A549 (cell line): ENCODE measurements at regions not wholly inside any gene's neighbourhood (a gene's known extent, or its start where the extent isn't known, plus 50 kb on each side); places are given as distances from the start of the nearest gene placed in this dataset.

Experiments
- ATAC-seq, 2 experiments: fragments of 200-7000 bp in 1 of 2; fragments of >200 bp in 1 of 2; cut with Nextera tagmentation in 1 of 2; cut with Tn5 transposase in 1 of 2; 3 replicates each; pipeline versions ENCODE4 v1.8.0 to v1.9.1; 2018 to 2020; ENCODE audit warnings: mild to moderate bottlenecking in 1 of 2, moderate library complexity in 1 of 2
- CTCF ChIA-PET: fragments of 300-600 bp; sonication (Branson Sonifier 250); formaldehyde crosslinking; extraction: SDS; loops from one replicate; lab custom pipeline; 2021; ENCODE audit warnings: antibody characterized with exemption, inconsistent platforms; lab: Yijun Ruan, JAX
- POLR2A ChIA-PET: fragments of 350-600 bp; formaldehyde crosslinking; extraction: SDS; loops from one replicate; lab custom pipeline; 2021; ENCODE audit warnings: antibody characterized with exemption, inconsistent platforms; lab: Yijun Ruan, JAX
- DNase-seq, 2 experiments: peaks; one replicate each; pipeline versions ENCODE4 v3.0.0 to v3.0.0-alpha.2; 2011 to 2016; ENCODE audit warnings: low read depth in 1 of 2, low spot score in 1 of 2
- FAIRE-seq: peaks from 2 replicates; lab custom pipeline; 2011; peaks lifted over from hg19 to GRCh38; lab: Jason Lieb, UNC
- H3K27ac ChIP-seq, 2 experiments: fragments of >200 bp; sonication (Bioruptor Twin); formaldehyde crosslinking; 3 replicates each; pipeline ENCODE4 v1.5.1; 2016 to 2017
- H3K4me1 ChIP-seq: fragments of >200 bp; sonication (Bioruptor Twin); formaldehyde crosslinking; 3 replicates; pipeline ENCODE4 v1.6.1; 2016
- H3K4me2 ChIP-seq: fragments of >200 bp; sonication (Bioruptor Twin); formaldehyde crosslinking; 3 replicates; pipeline ENCODE4 v1.6.1; 2016
- H3K4me3 ChIP-seq: fragments of >200 bp; sonication (Bioruptor Twin); formaldehyde crosslinking; 3 replicates; pipeline ENCODE4 v1.5.1; 2016
- H3K9me3 ChIP-seq: fragments of >200 bp; sonication (Bioruptor Twin); formaldehyde crosslinking; 3 replicates; pipeline ENCODE4 v1.6.1; 2016
- ATOH8 ChIP-seq: fragments of 250-450 bp; sonication (Bioruptor Pico); IDR thresholded peaks from 2 replicates; pipeline ENCODE4 v1.5.0; 2020; ENCODE audit warnings: low read depth, mild to moderate bottlenecking, moderate library complexity
- CBX8 ChIP-seq: fragments of 200-600 bp; sonication (generic); IDR thresholded peaks from 2 replicates; pipeline ENCODE4 v1.6.1; 2016
- CEBPB ChIP-seq, 2 experiments: fragments of >200 bp in 1 of 2; sonication (Bioruptor Twin) in 1 of 2; formaldehyde crosslinking in 1 of 2; IDR thresholded peaks; 2 replicates each; pipeline ENCODE4 v1.6.1; 2012 to 2016
- CHD2 ChIP-seq: fragments of 150-350 bp; IDR thresholded peaks from 2 replicates; pipeline ENCODE4 v1.6.1; 2014; ENCODE audit warnings: low read length; ENCODE audit not compliant: partially characterized antibody
- CHD4 ChIP-seq: fragments of 200-600 bp; sonication (generic); IDR thresholded peaks from 2 replicates; pipeline ENCODE4 v1.6.1; 2016; ENCODE audit warnings: antibody characterized with exemption, mild to moderate bottlenecking, borderline replicate concordance
- EHF ChIP-seq: fragments of 250-450 bp; sonication (Bioruptor Pico); IDR thresholded peaks from 2 replicates; pipeline ENCODE4 v1.5.0; 2020; ENCODE audit warnings: mild to moderate bottlenecking
- EHMT2 ChIP-seq: fragments of 200-600 bp; sonication (generic); IDR thresholded peaks from 2 replicates; pipeline ENCODE4 v1.6.1; 2016; ENCODE audit warnings: antibody characterized with exemption, low read depth, mild to moderate bottlenecking, moderate library complexity
- ESRRA ChIP-seq: fragments of 150-350 bp; IDR thresholded peaks from 2 replicates; pipeline ENCODE4 v1.6.1; 2014; ENCODE audit warnings: mild to moderate bottlenecking, low read length, borderline replicate concordance
- FOSB ChIP-seq: fragments of 250-450 bp; sonication (Bioruptor Pico); IDR thresholded peaks from 2 replicates; pipeline ENCODE4 v1.5.0; 2020; ENCODE audit warnings: mild to moderate bottlenecking, moderate library complexity
- FOXS1 ChIP-seq: fragments of 250-450 bp; sonication (Bioruptor Pico); IDR thresholded peaks from 2 replicates; pipeline ENCODE4 v1.5.0; 2020; ENCODE audit warnings: mild to moderate bottlenecking, moderate library complexity
- HMGXB4 ChIP-seq: fragments of 250-450 bp; sonication (Bioruptor Pico); IDR thresholded peaks from 2 replicates; pipeline ENCODE4 v1.5.0; 2021; ENCODE audit warnings: mild to moderate bottlenecking, moderate library complexity, borderline replicate concordance
- HOXB13 ChIP-seq: fragments of 250-450 bp; sonication (Bioruptor Pico); IDR thresholded peaks from 2 replicates; pipeline ENCODE4 v1.5.0; 2020; ENCODE audit warnings: low read depth, mild to moderate bottlenecking, moderate library complexity
- JUNB ChIP-seq: fragments of >200 bp; sonication (Bioruptor Twin); formaldehyde crosslinking; IDR thresholded peaks from 2 replicates; pipeline ENCODE4 v1.6.1; 2016
- MAZ ChIP-seq: fragments of 150-350 bp; IDR thresholded peaks from 2 replicates; pipeline ENCODE4 v1.6.1; 2014; ENCODE audit warnings: antibody characterized with exemption, low read depth, low read length, borderline replicate concordance
- MYC ChIP-seq: IDR thresholded peaks from 2 replicates; pipeline ENCODE4 v1.6.1; 2012; ENCODE audit warnings: mild to moderate bottlenecking, inconsistent platforms, low read length, improper control_type of control experiment, borderline replicate concordance
- NFE2L2 ChIP-seq: fragments of 150-350 bp; conservative IDR thresholded peaks from 2 replicates; pipeline ENCODE4 v1.6.1; 2014; ENCODE audit warnings: low read length
- POLR2AphosphoS2 ChIP-seq: conservative IDR thresholded peaks from 2 replicates; pipeline ENCODE4 v1.6.1; 2012; ENCODE audit warnings: low read length, improper control_type of control experiment, inconsistent platforms
- RARB ChIP-seq: fragments of 250-450 bp; sonication (Bioruptor Pico); IDR thresholded peaks from 2 replicates; pipeline ENCODE4 v1.8.0; 2021; ENCODE audit warnings: mild to moderate bottlenecking, moderate library complexity
- RCOR1 ChIP-seq: fragments of 150-350 bp; IDR thresholded peaks from 2 replicates; pipeline ENCODE4 v1.6.1; 2014; ENCODE audit warnings: antibody characterized with exemption, low read length, low read depth
- RNF2 ChIP-seq: fragments of 200-600 bp; sonication (generic); IDR thresholded peaks from 2 replicates; pipeline ENCODE4 v1.6.1; 2016; ENCODE audit warnings: low read depth, mild to moderate bottlenecking, antibody characterized with exemption, moderate library complexity, borderline replicate concordance
- SREBF2 ChIP-seq: fragments of 450-650 bp; IDR thresholded peaks from 2 replicates; pipeline ENCODE4 v1.6.1; 2014; ENCODE audit warnings: mild to moderate bottlenecking, moderate library complexity
- ZC3H11A ChIP-seq: fragments of 450-650 bp; IDR thresholded peaks from 2 replicates; pipeline ENCODE4 v1.6.1; 2014; ENCODE audit warnings: antibody characterized with exemption, mild to moderate bottlenecking
- ZSCAN20 ChIP-seq: fragments of 250-450 bp; sonication (Bioruptor Pico); IDR thresholded peaks from 2 replicates; pipeline ENCODE4 v1.8.0; 2022; ENCODE audit warnings: mild to moderate bottlenecking, moderate library complexity
- WGBS: methylation state at CpG from one replicate; pipeline ENCODE4 v1.1.6; 2017; ENCODE audit errors: missing lambda C conversion rate; 5-methylcytosine and 5-hydroxymethylcytosine counted together
- TF ChIP-seq, protein P1 (sequence below): fragments of >200 bp; sonication (Bioruptor Twin); formaldehyde crosslinking; IDR thresholded peaks from 3 replicates; pipeline ENCODE4 v1.6.1; 2016
- TF ChIP-seq, protein P2 (sequence below): IDR thresholded peaks from 2 replicates; pipeline ENCODE4 v1.6.1; 2012; ENCODE audit warnings: low read depth, borderline replicate concordance
- TF ChIP-seq, protein P3 (sequence below): fragments of 200-600 bp; sonication (generic); IDR thresholded peaks from 2 replicates; pipeline ENCODE4 v1.6.1; 2016; ENCODE audit warnings: antibody characterized with exemption, mild to moderate bottlenecking, moderate library complexity
- TF ChIP-seq, protein P4 (sequence below): fragments of >200 bp; sonication (Bioruptor Twin); formaldehyde crosslinking; IDR thresholded peaks from 2 replicates; pipeline ENCODE4 v1.6.1; 2016

DNA sequence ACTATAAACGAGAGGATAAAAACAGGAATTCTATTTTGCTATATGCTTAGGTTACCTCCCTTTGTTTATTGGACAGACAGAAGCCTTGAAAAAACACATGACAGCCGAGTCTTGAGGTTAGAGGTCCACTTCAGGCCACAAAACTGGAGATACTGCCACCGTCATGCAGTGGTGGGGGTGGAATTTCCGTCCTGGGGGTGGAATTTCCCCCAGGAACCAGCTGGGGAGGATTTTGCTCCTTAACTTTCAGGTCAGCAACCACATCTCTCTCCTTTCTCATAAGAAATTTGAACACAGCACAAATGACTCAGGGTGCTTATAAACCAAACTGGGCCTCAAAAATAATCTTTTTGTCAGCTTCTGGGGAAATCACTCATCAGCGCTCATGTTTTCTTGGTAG is 545.8 kb upstream of the ADAMTS9 start:
- ChIA-PET CTCF (no interaction called here), POLR2A (no interaction called here)
- H3K27ac ChIP-seq: no peak overlapping the region
- WGBS: 26% methylated on average over 5 of the region's 5 CpGs
- H3K4me3 ChIP-seq: no peak overlapping the region
- ATAC-seq (no peak), FAIRE-seq (no peak), DNase-seq (no peak)
- H3K9me3 ChIP-seq: no peaks in the 10 kb centered on the region
- H3K4me2 ChIP-seq: no peak overlapping the region
- no peaks in the 10 kb centered on the region for H3K4me1 ChIP-seq
- no peak for TF ChIP-seq RARB (CRISPR knock-in tag)
- no peak for TF ChIP-seq EHMT2
- TF ChIP-seq, protein P1, sequence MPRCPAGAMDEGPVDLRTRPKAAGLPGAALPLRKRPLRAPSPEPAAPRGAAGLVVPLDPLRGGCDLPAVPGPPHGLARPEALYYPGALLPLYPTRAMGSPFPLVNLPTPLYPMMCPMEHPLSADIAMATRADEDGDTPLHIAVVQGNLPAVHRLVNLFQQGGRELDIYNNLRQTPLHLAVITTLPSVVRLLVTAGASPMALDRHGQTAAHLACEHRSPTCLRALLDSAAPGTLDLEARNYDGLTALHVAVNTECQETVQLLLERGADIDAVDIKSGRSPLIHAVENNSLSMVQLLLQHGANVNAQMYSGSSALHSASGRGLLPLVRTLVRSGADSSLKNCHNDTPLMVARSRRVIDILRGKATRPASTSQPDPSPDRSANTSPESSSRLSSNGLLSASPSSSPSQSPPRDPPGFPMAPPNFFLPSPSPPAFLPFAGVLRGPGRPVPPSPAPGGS: no peak
- TF ChIP-seq ZSCAN20 (CRISPR knock-in tag): no peak
- no peak for TF ChIP-seq JUNB
- TF ChIP-seq MYC: no peak
- no peak for TF ChIP-seq ZC3H11A
- no peak for TF ChIP-seq RNF2
- no peak for TF ChIP-seq ESRRA
- no peak for TF ChIP-seq CHD2
- no peak for TF ChIP-seq EHF (CRISPR knock-in tag)
- no peak for TF ChIP-seq CEBPB (IDR thresholded peaks at IDR 0.05)
- TF ChIP-seq HOXB13: no peak
- no peak for TF ChIP-seq HMGXB4 (CRISPR knock-in tag)
- TF ChIP-seq CHD4: no peak
- TF ChIP-seq, protein P2, sequence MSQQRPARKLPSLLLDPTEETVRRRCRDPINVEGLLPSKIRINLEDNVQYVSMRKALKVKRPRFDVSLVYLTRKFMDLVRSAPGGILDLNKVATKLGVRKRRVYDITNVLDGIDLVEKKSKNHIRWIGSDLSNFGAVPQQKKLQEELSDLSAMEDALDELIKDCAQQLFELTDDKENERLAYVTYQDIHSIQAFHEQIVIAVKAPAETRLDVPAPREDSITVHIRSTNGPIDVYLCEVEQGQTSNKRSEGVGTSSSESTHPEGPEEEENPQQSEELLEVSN: no peak

- ATAC-seq: no peak
- TF ChIP-seq, protein P2: no peak
- TF ChIP-seq ATOH8 (CRISPR knock-in tag) (no peak), FOXS1 (CRISPR knock-in tag) (no peak), NFE2L2 (no peak), CEBPB (IDR thresholded peaks at IDR 0.05) (no peak), POLR2AphosphoS2 (no peak), CBX8 (no peak), RCOR1 (no peak), SREBF2 (no peak), HOXB13 (no peak), FOSB (CRISPR knock-in tag) (no peak), MAZ (no peak)
- TF ChIP-seq, protein P3, sequence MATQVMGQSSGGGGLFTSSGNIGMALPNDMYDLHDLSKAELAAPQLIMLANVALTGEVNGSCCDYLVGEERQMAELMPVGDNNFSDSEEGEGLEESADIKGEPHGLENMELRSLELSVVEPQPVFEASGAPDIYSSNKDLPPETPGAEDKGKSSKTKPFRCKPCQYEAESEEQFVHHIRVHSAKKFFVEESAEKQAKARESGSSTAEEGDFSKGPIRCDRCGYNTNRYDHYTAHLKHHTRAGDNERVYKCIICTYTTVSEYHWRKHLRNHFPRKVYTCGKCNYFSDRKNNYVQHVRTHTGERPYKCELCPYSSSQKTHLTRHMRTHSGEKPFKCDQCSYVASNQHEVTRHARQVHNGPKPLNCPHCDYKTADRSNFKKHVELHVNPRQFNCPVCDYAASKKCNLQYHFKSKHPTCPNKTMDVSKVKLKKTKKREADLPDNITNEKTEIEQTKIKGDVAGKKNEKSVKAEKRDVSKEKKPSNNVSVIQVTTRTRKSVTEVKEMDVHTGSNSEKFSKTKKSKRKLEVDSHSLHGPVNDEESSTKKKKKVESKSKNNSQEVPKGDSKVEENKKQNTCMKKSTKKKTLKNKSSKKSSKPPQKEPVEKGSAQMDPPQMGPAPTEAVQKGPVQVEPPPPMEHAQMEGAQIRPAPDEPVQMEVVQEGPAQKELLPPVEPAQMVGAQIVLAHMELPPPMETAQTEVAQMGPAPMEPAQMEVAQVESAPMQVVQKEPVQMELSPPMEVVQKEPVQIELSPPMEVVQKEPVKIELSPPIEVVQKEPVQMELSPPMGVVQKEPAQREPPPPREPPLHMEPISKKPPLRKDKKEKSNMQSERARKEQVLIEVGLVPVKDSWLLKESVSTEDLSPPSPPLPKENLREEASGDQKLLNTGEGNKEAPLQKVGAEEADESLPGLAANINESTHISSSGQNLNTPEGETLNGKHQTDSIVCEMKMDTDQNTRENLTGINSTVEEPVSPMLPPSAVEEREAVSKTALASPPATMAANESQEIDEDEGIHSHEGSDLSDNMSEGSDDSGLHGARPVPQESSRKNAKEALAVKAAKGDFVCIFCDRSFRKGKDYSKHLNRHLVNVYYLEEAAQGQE: no peak
- TF ChIP-seq, protein P4, sequence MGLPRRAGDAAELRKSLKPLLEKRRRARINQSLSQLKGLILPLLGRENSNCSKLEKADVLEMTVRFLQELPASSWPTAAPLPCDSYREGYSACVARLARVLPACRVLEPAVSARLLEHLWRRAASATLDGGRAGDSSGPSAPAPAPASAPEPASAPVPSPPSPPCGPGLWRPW: no peak
- TF ChIP-seq, protein P1: no peak
Measured at GRCh38 chr3:65231544-65231943, 543.7 kb upstream of the ADAMTS9 start.

More at GRCh38 chr3:65231544-65231943, 543.7 kb upstream of the ADAMTS9 start:
- Histone ChIP-seq H3K27ac (no peak overlapping the region), H3K9me3 (no peaks in the 10 kb centered on the region), H3K4me3 (no peak overlapping the region), H3K4me2 (no peak overlapping the region), H3K4me1 (no peaks in the 10 kb centered on the region)
- POLR2A ChIA-PET: no interaction called here
- DNase-seq: no peak
- WGBS: 67% methylated on average over 3 of the region's 4 CpGs
- CTCF ChIA-PET: no interaction called here
- FAIRE-seq: no peak
